K562 (cell line): ENCODE measurements at regions not wholly inside any gene's neighbourhood (a gene's known extent, or its start where the extent isn't known, plus 50 kb on each side); places are given as distances from the start of the nearest gene placed in this dataset.

ENCODE experiments used
- CREB1 ChIP-seq, 2 experiments: sonication (generic) in 1 of 2; formaldehyde crosslinking in 1 of 2; IDR thresholded peaks; 2 replicates each; pipeline versions ENCODE4 v1.6.1 to v1.8.0; 2012 to 2022; ENCODE audit warnings: inconsistent platforms in 1 of 2, mild to moderate bottlenecking in 1 of 2, missing genetic modification reagents in 1 of 2, moderate library complexity in 1 of 2
- EP300 ChIP-seq: IDR thresholded peaks from 2 replicates; pipeline ENCODE4 v1.6.1; 2012; ENCODE audit warnings: low read length, improper control_type of control experiment
- ILK ChIP-seq: fragments of 450-650 bp; IDR thresholded peaks from 2 replicates; pipeline ENCODE4 v1.6.1; 2016; ENCODE audit warnings: missing genetic modification characterization, low read depth, mild to moderate bottlenecking, missing compliant biosample characterization, moderate library complexity, borderline replicate concordance
- MEIS2 ChIP-seq: fragments of 450-650 bp; IDR thresholded peaks from 2 replicates; pipeline ENCODE4 v1.6.1; 2014; ENCODE audit warnings: mild to moderate bottlenecking; ENCODE audit not compliant: partially characterized antibody
- NR2C1 ChIP-seq, 2 experiments: fragments of 450-650 bp; IDR thresholded peaks; 2 replicates each; pipeline ENCODE4 v1.6.1; 2017; ENCODE audit warnings: mild to moderate bottlenecking in 2 of 2, antibody characterized with exemption in 1 of 2, inconsistent platforms in 1 of 2, missing compliant biosample characterization in 1 of 2, missing genetic modification characterization in 1 of 2
- RCOR1 ChIP-seq, 2 experiments: IDR thresholded peaks; 2 replicates each; pipeline ENCODE4 v1.6.1; 2012; ENCODE audit warnings: low read depth in 2 of 2, low read length in 2 of 2, borderline replicate concordance in 1 of 2, improper control_type of control experiment in 1 of 2
- RFX5 ChIP-seq: IDR thresholded peaks from 2 replicates; pipeline ENCODE4 v1.6.1; 2011; ENCODE audit warnings: low read depth, mild to moderate bottlenecking, improper control_type of control experiment, low read length
- SAFB2 ChIP-seq: fragments of 200-400 bp; formaldehyde crosslinking; IDR thresholded peaks from 2 replicates; pipeline ENCODE4 v1.6.1; 2018; ENCODE audit warnings: borderline replicate concordance, low read length, low read depth, moderate library complexity; ENCODE audit not compliant: severe bottlenecking
- SLC30A9 ChIP-seq: fragments of 250-450 bp; sonication (Bioruptor Pico); IDR thresholded peaks from 2 replicates; pipeline ENCODE4 v1.8.0; 2022; ENCODE audit warnings: mild to moderate bottlenecking, moderate library complexity
- ZBTB1 ChIP-seq: sonication (generic); formaldehyde crosslinking; IDR thresholded peaks from 2 replicates; pipeline ENCODE4 v1.8.1; 2023; ENCODE audit warnings: missing genetic modification reagents, low read depth, mild to moderate bottlenecking, borderline replicate concordance
- ZBTB17 ChIP-seq: fragments of 450-650 bp; formaldehyde crosslinking; IDR thresholded peaks from 2 replicates; pipeline ENCODE4 v1.4.0; 2020; ENCODE audit warnings: mild to moderate bottlenecking
- TF ChIP-seq, protein P1 (sequence below), 3 experiments: IDR thresholded peaks in 2 of 3; conservative IDR thresholded peaks in 1 of 3; 2 replicates each; pipeline ENCODE4 v1.5.1; 2011 to 2012; ENCODE audit warnings: low read length in 3 of 3, mild to moderate bottlenecking in 3 of 3, control low read depth in 2 of 3, improper control_type of control experiment in 1 of 3, inconsistent platforms in 1 of 3, low read depth in 1 of 3, mixed read lengths in 1 of 3, moderate library complexity in 1 of 3; ENCODE audit not compliant: insufficient read depth in 2 of 3
- TF ChIP-seq, protein P2 (sequence below): fragments of 450-650 bp; IDR thresholded peaks from 2 replicates; pipeline ENCODE4 v1.6.1; 2016; ENCODE audit warnings: missing biosample characterization, missing genetic modification characterization

GRCh38 chr11:127191689-127192088, 191.1 kb upstream of the KIRREL3 start:
- TF ChIP-seq RCOR1 (IDR thresholded peaks at IDR 0.05; ENCODE audit: borderline replicate concordance in 1 of 2, low read depth in 2 of 2, low read length in 2 of 2), result no peak
- no peak for TF ChIP-seq ZBTB1 (CRISPR knock-in tag)
- no peak for TF ChIP-seq ZBTB17 (CRISPR knock-in tag)
- no peak for TF ChIP-seq MEIS2
- TF ChIP-seq EP300, result no peak
- TF ChIP-seq CREB1 (IDR thresholded peaks at IDR 0.05), result no peak
- no peak for TF ChIP-seq CREB1 (CRISPR knock-in tag; IDR thresholded peaks at IDR 0.05)
- no peak for TF ChIP-seq SLC30A9 (CRISPR knock-in tag)
- TF ChIP-seq RFX5, result no peak
- no peak for TF ChIP-seq ILK (tag)
- TF ChIP-seq SAFB2, result no peak
- TF ChIP-seq, protein P1, sequence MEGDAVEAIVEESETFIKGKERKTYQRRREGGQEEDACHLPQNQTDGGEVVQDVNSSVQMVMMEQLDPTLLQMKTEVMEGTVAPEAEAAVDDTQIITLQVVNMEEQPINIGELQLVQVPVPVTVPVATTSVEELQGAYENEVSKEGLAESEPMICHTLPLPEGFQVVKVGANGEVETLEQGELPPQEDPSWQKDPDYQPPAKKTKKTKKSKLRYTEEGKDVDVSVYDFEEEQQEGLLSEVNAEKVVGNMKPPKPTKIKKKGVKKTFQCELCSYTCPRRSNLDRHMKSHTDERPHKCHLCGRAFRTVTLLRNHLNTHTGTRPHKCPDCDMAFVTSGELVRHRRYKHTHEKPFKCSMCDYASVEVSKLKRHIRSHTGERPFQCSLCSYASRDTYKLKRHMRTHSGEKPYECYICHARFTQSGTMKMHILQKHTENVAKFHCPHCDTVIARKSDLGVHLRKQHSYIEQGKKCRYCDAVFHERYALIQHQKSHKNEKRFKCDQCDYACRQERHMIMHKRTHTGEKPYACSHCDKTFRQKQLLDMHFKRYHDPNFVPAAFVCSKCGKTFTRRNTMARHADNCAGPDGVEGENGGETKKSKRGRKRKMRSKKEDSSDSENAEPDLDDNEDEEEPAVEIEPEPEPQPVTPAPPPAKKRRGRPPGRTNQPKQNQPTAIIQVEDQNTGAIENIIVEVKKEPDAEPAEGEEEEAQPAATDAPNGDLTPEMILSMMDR (IDR thresholded peaks at IDR 0.05 in 2 of 3, conservative IDR thresholded peaks at IDR 0.05 in 1 of 3; ENCODE audit: insufficient read depth in 2 of 3, low read depth in 1 of 3, low read length in 3 of 3), result no peak
- TF ChIP-seq, protein P2, sequence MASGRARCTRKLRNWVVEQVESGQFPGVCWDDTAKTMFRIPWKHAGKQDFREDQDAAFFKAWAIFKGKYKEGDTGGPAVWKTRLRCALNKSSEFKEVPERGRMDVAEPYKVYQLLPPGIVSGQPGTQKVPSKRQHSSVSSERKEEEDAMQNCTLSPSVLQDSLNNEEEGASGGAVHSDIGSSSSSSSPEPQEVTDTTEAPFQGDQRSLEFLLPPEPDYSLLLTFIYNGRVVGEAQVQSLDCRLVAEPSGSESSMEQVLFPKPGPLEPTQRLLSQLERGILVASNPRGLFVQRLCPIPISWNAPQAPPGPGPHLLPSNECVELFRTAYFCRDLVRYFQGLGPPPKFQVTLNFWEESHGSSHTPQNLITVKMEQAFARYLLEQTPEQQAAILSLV, result no peak
- TF ChIP-seq NR2C1 (IDR thresholded peaks at IDR 0.05), result no peak
- no peak for TF ChIP-seq NR2C1 (tag; IDR thresholded peaks at IDR 0.05)
